Subcutaneous abdominal adipose tissue (tissue), 5 donors: ENCODE measurements at regions not wholly inside any gene's neighbourhood (a gene's known extent, or its start where the extent isn't known, plus 50 kb on each side); places are given as distances from the start of the nearest gene placed in this dataset.
"Not testable (repeated sequence)": the region's sequence is repeated elsewhere in the genome, so short reads cannot be mapped to it uniquely, and the experiment has no call there.

Experiments
- H3K27ac ChIP-seq: one replicate; pipeline ENCODE4 v1.7.0; 2013; ENCODE audit warnings: low read depth, mild to moderate bottlenecking, inconsistent platforms, low read length, moderate library complexity
- H3K27me3 ChIP-seq, 5 donors: one replicate each; pipeline ENCODE4 v1.7.0; 2013; ENCODE audit warnings: low read length in 5 of 5, inconsistent platforms in 1 of 5; ENCODE audit not compliant: control insufficient read depth in 5 of 5, insufficient read depth in 4 of 5
- H3K36me3 ChIP-seq, 5 donors: one replicate each; pipeline ENCODE4 v1.7.0; 2013; ENCODE audit warnings: low read length in 5 of 5; ENCODE audit not compliant: control insufficient read depth in 5 of 5, insufficient read depth in 5 of 5
- H3K4me1 ChIP-seq, 5 donors: one replicate each; pipeline ENCODE4 v1.7.0; 2013; ENCODE audit warnings: low read length in 5 of 5, mild to moderate bottlenecking in 3 of 5, moderate library complexity in 1 of 5; ENCODE audit not compliant: control insufficient read depth in 5 of 5, insufficient read depth in 5 of 5
- H3K4me3 ChIP-seq, 5 donors: one replicate each; pipeline ENCODE4 v1.7.0; 2013; ENCODE audit warnings: low read length in 5 of 5, low read depth in 1 of 5
- H3K9ac ChIP-seq, 5 donors: one replicate each; pipeline ENCODE4 v1.7.0; 2013; ENCODE audit warnings: low read length in 5 of 5, mild to moderate bottlenecking in 4 of 5, moderate library complexity in 3 of 5
- H3K9me3 ChIP-seq, 5 donors: one replicate each; pipeline ENCODE4 v1.7.0; 2013; ENCODE audit warnings: low read length in 5 of 5; ENCODE audit not compliant: control insufficient read depth in 5 of 5
- donor health status: healthy.
- donor health status: healthy.
- donor health status: healthy.
- donor health status: healthy.
- donor health status: healthy.

- H3K9me3 ChIP-seq, result no peaks in the 10 kb centered on the region
- no peaks in the 10 kb centered on the region for H3K36me3 ChIP-seq
- no peaks in the 10 kb centered on the region for H3K27me3 ChIP-seq
- H3K4me3 ChIP-seq, result no peak overlapping the region
- peaks cover 0 to 7% (median 6%) of the 10 kb centered on the region in 5 donors for H3K4me1 ChIP-seq
- H3K27ac ChIP-seq, result peak overlapping the region; percentile 94
- H3K9ac ChIP-seq, result peak overlapping the region in 4 of 5 donors; percentile 30 to 58 (median 48)
Measured at GRCh38 chr17:31798205-31798724, 60.8 kb downstream of the COPRS start.

DNA sequence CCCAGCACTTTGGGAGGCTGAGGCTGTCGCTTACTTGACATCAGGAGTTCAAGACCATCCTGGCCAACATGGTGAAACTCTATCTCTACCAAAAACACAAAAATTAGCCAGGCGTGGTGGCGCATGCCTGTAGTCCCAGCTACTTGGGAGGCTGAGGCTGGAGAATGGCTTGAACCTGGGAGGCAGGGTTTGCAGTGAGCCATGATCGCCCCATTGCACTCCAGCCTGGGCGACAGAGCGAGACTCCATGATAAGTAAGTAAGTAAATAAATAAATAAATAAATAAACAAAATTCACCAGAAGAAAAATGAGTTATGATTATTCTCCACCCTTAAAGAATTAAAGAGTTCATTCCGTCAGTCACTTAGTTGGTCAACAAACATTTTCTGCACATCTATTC, 63.1 kb downstream of the COPRS start:
- not testable (repeated sequence) for H3K9ac ChIP-seq, H3K27ac ChIP-seq, H3K4me1 ChIP-seq, H3K4me3 ChIP-seq, H3K27me3 ChIP-seq, H3K9me3 ChIP-seq, H3K36me3 ChIP-seq

GRCh38 chr17:31794111-31794510, 64.9 kb downstream of the COPRS start:
- H3K36me3 ChIP-seq, result no peaks in the 10 kb centered on the region
- no peak overlapping the region for H3K27ac ChIP-seq
- no peaks in the 10 kb centered on the region for H3K27me3 ChIP-seq
- H3K9me3 ChIP-seq, result no peaks in the 10 kb centered on the region
- H3K4me1 ChIP-seq, result peaks cover 0 to 7% (median 6%) of the 10 kb centered on the region in 5 donors
- H3K9ac ChIP-seq, result no peak overlapping the region
- H3K4me3 ChIP-seq, result no peak overlapping the region

DNA sequence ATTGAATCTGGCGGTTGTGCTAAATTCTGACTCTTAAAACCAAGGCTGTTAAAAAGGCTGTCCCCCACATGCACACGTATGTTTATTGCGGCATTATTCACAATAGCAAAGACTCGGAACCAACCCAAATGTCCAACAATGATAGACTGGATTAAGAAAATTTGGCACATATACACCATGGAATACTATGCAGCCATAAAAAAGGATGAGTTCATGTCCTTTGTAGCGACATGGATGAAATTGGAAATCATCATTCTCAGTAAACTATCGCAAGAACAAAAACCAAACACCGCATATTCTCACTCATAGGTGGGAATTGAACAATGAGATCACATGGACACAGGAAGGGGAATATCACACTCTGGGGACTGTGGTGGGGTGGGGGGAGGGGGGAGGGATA, 65.4 kb downstream of the COPRS start:
- H3K36me3 ChIP-seq, H3K9me3 ChIP-seq, H3K4me1 ChIP-seq, H3K9ac ChIP-seq, H3K27me3 ChIP-seq, H3K4me3 ChIP-seq, H3K27ac ChIP-seq: not testable (repeated sequence)

- Histone ChIP-seq H3K4me3 (no peak overlapping the region), H3K4me1 (peaks cover 0 to 2% (median 0%) of the 10 kb centered on the region in 5 donors), H3K27ac (no peak overlapping the region), H3K36me3 (no peaks in the 10 kb centered on the region), H3K9ac (no peak overlapping the region), H3K27me3 (no peaks in the 10 kb centered on the region), H3K9me3 (no peaks in the 10 kb centered on the region)
Measured at GRCh38 chr17:31792007-31792585, 66.9 kb downstream of the COPRS start.

DNA sequence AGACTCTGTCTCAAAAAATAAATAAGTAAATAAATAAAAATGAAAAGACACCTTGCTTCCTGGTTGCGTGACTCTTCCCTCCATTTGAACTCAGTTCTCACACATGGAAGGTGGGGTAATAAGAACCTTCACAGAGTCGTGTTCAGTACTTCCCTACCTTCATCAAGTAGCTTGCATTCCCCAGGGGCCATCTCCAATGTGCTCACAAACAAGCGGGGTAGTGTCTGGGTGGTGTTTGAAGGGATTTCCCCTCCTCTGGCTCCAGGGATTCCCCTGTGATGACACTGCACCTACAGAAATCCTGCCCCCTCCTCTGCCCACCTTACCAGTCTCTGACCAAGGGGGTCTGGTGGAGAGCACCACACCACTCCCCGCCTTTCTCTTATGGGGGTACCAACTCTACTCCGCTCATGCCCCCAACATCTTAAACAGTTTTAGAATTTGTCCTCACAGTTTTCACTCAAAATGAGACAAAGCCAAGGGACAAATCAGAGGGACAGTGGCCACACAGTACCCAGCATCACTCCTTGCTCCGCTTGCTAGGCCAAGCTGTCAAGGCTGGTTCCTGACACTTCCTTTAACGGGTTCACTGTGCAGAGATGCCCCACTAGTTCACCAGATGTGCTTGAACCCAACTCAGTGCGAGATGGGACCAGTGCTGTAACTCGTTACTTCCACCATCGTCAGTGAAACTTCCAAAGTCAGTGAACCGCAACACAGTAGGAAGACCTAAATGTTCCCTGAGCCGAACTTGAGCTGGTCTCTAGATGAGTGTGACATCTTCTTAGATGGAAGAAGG, 69.1 kb downstream of the COPRS start:
- H3K9me3 ChIP-seq, result no peaks in the 10 kb centered on the region
- no peaks in the 10 kb centered on the region for H3K36me3 ChIP-seq
- no peak overlapping the region for H3K4me3 ChIP-seq
- H3K4me1 ChIP-seq, result peaks cover 0 to 2% (median 0%) of the 10 kb centered on the region in 5 donors
- H3K27me3 ChIP-seq, result no peaks in the 10 kb centered on the region
- no peak overlapping the region for H3K27ac ChIP-seq
- H3K9ac ChIP-seq, result no peak overlapping the region

- no peaks in the 10 kb centered on the region for H3K27me3 ChIP-seq
- H3K9ac ChIP-seq, result no peak overlapping the region
- peaks cover 0 to 2% (median 0%) of the 10 kb centered on the region in 5 donors for H3K4me1 ChIP-seq
- H3K36me3 ChIP-seq, result no peaks in the 10 kb centered on the region
- no peak overlapping the region for H3K27ac ChIP-seq
- no peak overlapping the region for H3K4me3 ChIP-seq
- H3K9me3 ChIP-seq, result no peaks in the 10 kb centered on the region
Measured at GRCh38 chr17:31788956-31789355, 70.1 kb downstream of the COPRS start.

DNA sequence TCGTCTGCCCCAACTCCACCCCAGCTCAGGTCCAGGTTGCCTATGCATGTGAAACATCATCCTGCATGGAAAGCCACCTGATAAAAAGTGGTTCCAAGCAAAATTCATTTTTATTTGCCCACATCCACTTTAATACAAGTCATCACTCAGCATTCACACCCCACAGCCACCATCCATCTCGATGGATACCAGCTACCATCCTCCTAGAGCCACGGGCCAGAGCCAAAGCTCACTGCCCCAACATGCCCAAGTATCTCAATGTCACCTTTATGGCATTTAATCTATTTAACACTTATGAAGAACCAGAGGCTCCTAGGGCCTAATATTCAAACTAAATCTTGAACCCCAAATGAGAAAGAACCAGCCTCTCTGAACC, 70.5 kb downstream of the COPRS start:
- Histone ChIP-seq H3K9me3 (no peaks in the 10 kb centered on the region), H3K27ac (no peak overlapping the region), H3K4me3 (no peak overlapping the region), H3K9ac (no peak overlapping the region), H3K27me3 (no peaks in the 10 kb centered on the region), H3K36me3 (no peaks in the 10 kb centered on the region), H3K4me1 (peaks cover 0 to 2% (median 0%) of the 10 kb centered on the region in 5 donors)

GRCh38 chr17:31787857-31788570, 71.0 kb downstream of the COPRS start:
- no peak overlapping the region for H3K27ac ChIP-seq
- no peak overlapping the region for H3K9ac ChIP-seq

More at GRCh38 chr17:31787857-31788570, 71.0 kb downstream of the COPRS start:
- H3K27me3 ChIP-seq, result no peaks in the 10 kb centered on the region
- no peaks in the 10 kb centered on the region for H3K9me3 ChIP-seq
- H3K36me3 ChIP-seq, result no peaks in the 10 kb centered on the region
- peaks cover 0 to 2% (median 0%) of the 10 kb centered on the region in 5 donors for H3K4me1 ChIP-seq
- no peak overlapping the region for H3K4me3 ChIP-seq
